HG02623 (cell line): ENCODE measurements at regions not wholly inside any gene's neighbourhood (a gene's known extent, or its start where the extent isn't known, plus 50 kb on each side); places are given as distances from the start of the nearest gene placed in this dataset.

ENCODE experiments used
- ATAC-seq: cut with Tn5 transposase; IDR thresholded peaks from one replicate; pipeline ENCODE4 v1.9.1; 2021; ENCODE audit warnings: moderate library complexity; ENCODE audit not compliant: unreplicated experiment

GRCh38 chr5:13569090-13569715, 375.3 kb downstream of the DNAH5 start:
- ATAC-seq = no peak

GRCh38 chr5:13567819-13568218, 376.7 kb downstream of the DNAH5 start:
- no peak for ATAC-seq

- ATAC-seq = no peak
These were observed 377.6 kb downstream of the DNAH5 start for GRCh38 chr5:13566871-13567339.

GRCh38 chr5:13558408-13558807, 386.1 kb downstream of the DNAH5 start:
- ATAC-seq = no peak

DNA sequence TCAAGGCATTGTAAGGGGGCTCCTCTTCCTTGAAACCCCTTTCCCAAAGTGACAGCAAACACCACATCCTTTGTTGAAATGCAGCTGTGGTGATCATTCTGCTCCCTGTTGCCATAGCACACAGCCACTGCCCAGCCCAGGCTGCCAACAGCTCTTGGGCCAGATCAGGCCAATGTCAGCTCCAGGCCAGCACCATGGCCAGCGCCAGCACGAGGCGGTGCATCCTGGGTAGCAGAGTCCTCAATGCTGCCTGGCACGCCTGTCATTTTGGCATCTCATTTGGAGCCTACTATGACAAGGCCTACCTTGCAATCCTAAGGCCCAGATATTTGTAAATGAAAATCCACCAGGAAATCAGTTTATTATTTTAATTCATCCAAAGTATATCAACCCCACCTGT, 390.6 kb downstream of the DNAH5 start:
- no peak for ATAC-seq

DNA sequence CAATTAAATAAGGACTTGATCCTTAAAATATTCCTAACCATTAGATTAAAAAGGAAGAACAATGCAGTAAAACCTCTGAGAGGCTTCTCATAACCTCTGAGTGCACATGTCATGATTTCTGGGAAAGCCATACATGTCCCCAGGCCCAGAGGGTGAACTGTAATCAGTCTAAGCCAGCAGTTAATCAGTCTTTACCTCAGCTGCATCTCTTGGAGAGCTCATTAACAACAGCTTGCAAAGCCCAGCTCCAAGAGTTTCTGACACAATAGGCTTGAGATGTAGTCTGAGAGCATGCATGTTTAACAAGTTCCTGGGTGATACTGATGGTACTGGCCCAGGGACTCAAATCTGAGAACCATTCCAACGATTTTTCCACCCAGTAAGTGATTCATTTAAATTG, 392.1 kb downstream of the DNAH5 start:
- ATAC-seq = no peak

DNA sequence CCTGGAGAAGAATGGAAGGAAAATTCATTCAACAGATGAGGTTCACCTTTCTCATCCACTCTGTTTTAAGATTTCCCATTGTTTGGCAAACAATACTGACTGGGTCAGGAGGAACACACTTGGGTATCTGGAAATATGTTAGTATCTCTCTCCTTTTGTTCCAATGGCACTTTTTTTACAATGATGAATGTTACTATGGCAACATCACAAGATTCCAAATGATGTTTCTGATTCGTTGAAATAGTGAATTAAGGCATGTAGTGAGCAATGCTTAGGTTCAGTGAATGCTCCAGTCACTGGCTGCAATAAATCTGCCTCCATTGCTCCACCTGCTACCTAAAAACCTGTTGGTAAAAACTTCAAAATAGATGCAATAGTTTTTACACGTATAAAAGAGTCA, 392.8 kb downstream of the DNAH5 start:
- ATAC-seq = no peak

DNA sequence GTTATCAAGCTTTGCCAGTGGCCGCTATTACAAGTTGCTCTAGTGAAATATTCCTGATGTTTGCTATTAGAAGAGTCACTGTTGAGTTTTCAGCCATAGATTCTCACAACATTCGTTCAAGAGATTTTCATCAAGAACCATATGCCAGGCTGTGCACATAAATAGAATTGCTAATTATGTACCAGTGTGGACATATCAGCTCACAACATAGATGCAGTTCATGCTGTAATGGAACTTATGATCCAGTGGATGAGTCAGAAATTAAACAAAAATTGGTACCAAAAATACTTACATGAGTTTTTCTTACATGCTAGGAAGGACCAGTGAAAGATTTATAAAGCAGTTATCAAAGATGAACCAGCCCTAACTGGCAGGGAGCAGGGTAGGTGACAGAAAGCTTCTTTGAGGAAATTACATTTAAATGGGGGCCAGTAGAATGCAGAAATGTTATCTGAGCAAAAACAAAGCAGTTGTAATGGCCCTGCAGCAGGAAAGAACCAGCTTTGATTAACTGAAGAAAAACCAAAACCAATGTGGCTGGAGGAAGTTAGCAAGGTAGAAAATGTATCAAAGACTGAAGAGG, 404.2 kb downstream of the DNAH5 start:
- no peak for ATAC-seq

GRCh38 chr5:13536933-13537332, 407.6 kb downstream of the DNAH5 start:
- no peak for ATAC-seq

GRCh38 chr5:13533833-13534232, 410.7 kb downstream of the DNAH5 start:
- ATAC-seq = no peak

- ATAC-seq = no peak
These were observed 415.2 kb downstream of the DNAH5 start for GRCh38 chr5:13529300-13529699.

DNA sequence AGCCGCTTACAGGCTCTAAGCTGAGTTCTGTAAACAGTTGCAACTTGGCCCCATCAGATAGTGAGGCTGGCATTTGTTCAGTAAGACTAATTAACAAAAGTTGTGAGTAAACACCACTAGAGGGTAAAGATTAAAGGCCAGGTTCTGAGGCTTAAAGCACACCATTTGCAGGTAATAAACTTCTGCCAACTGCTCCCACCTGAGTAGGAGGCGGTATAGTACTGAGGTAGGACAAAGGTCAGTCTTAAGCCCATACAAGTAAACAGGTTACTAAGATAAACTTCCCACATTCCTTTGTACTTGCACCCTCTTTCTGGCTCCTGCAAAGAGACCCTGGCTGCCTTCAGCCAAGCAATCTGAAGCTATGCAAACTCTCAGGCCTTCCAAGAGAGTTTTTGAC, 419.6 kb downstream of the DNAH5 start:
- ATAC-seq = no peak

DNA sequence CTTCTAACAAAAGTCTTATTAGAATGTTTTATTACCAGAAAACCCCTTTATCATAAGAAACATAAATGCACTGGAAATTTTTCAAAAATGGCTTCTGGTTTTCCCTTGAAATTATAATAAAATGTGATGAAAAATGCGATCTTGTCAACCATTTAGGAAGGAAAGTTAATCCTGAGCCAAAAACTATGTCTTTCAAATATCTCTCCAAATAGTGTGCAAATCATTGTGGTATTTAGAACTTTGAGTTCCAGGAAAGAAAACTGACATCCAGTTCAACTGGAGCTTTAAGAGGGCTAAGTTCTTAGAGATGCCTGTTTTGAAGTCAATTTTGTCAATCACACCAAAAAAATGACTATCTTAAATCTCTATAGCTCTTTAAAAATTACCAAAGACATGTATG, 425.4 kb downstream of the DNAH5 start:
- no peak for ATAC-seq

- ATAC-seq = no peak
These were observed 428.3 kb downstream of the DNAH5 start for GRCh38 chr5:13516195-13516594.

- ATAC-seq = no peak
These were observed 433.0 kb downstream of the DNAH5 start for GRCh38 chr5:13511442-13511841.

DNA sequence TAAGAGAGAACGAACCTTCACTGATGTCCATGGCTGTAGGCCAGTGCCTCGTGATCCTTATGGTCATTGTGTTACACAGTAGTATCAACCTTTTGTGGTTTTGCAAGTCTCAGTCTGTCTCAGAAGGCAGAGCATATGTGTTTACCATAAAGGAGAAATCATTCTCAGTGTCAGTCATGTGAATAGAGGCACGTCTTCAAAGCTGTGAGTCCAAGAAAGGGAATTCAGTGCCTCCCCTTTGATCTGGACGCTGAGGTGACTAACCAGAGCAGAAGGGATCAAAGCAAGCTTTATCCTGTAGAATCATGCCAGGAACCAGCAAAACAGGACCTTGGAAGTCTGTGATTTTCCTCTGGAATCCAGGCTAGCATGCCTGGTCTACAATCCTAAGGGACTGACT, 433.9 kb downstream of the DNAH5 start:
- ATAC-seq = no peak

GRCh38 chr5:13508559-13508958, 435.9 kb downstream of the DNAH5 start:
- no peak for ATAC-seq

- ATAC-seq = no peak
These were observed 439.2 kb downstream of the DNAH5 start for GRCh38 chr5:13505326-13505725.

GRCh38 chr5:13503017-13503416, 441.5 kb downstream of the DNAH5 start:
- no peak for ATAC-seq

- ATAC-seq = no peak
These were observed 443.3 kb downstream of the DNAH5 start for GRCh38 chr5:13501176-13501575.

DNA sequence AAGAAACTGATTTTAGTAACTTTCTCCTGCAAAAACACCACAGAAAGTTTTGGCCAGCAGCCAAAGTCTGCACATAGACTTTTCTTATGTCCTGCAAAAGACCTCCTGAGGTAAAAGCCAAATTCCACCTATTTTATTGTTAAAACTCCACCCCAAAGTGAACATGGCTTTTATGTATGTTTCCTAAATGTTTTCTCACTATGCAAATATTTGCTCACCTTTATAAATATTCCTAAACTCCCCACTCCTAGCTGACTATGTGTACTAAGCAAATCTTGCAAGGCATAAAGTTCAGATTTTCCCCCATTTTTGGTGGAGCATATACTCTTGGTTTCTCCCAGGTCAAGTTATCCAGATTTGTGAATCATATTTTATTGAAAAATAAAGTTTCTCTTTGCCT, 446.2 kb downstream of the DNAH5 start:
- no peak for ATAC-seq

DNA sequence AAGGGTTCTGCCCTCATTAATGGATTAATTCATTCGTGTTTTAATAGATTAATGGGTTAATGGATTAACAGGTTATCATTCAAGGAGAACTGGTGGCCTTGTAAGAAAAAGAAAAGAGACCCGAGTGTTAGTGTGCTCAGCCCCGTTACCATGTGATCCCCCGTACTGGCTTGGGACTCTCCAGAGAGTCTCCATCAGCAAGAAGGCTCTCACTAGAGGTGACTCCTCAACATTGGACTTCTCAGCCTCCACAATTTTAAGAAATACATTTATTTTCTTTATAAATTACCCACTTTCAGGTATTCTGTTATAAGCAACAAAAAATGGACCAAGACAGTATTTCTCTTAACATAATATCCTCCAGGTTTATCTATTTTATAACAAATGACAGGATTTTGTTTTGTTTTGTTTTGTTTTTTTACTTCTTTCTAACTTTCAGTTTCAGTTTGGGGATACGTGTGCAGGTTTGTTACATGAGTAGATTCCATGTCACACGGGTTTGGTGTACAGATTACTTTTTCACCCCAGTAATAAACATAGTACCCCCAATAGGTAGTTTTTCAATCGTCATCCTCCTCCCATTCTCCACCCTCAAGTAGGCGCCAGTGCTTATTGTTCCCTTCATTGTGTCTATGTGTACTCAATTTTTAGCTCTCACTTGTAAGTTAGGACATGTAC, 456.1 kb downstream of the DNAH5 start:
- ATAC-seq = no peak
